DND-41 (cell line): ENCODE measurements at regions not wholly inside any gene's neighbourhood (a gene's known extent, or its start where the extent isn't known, plus 50 kb on each side); places are given as distances from the start of the nearest gene placed in this dataset.

Source experiments
- ATAC-seq: fragments of 200-7000 bp; cut with Tn5 transposase; 3 replicates; pipeline ENCODE4 v1.9.1; 2021; ENCODE audit warnings: low read depth; ENCODE audit not compliant: insufficient read depth
- DNase-seq: peaks from one replicate; pipeline ENCODE4 v3.0.0-alpha.2; 2020
- H2AFZ ChIP-seq: 2 replicates; pipeline ENCODE4 v1.6.0; 2012; ENCODE audit warnings: low read depth, low read length
- H3K27ac ChIP-seq: 2 replicates; pipeline ENCODE4 v1.5.1; 2012; ENCODE audit warnings: low read length, inconsistent platforms
- H3K27me3 ChIP-seq: fragments of 200-600 bp; sonication (generic); 2 replicates; pipeline ENCODE4 v1.6.0; 2012; ENCODE audit warnings: low read length, mild to moderate bottlenecking, inconsistent platforms; ENCODE audit not compliant: insufficient read depth, poor library complexity
- H3K36me3 ChIP-seq: 2 replicates; pipeline ENCODE4 v1.5.1; 2012; ENCODE audit warnings: low read length, inconsistent platforms; ENCODE audit not compliant: insufficient read depth
- H3K4me1 ChIP-seq: 2 replicates; pipeline ENCODE4 v1.5.1; 2012; ENCODE audit warnings: mild to moderate bottlenecking, low read length; ENCODE audit not compliant: insufficient read depth
- H3K4me2 ChIP-seq: 2 replicates; pipeline ENCODE4 v1.6.0; 2012; ENCODE audit warnings: mild to moderate bottlenecking, moderate library complexity, low read length, inconsistent platforms; ENCODE audit not compliant: insufficient read depth
- H3K4me3 ChIP-seq, 2 experiments: fragments of 200-600 bp in 1 of 2; shearing (Covaris generic) in 1 of 2; 2 replicates each; pipeline ENCODE4 v1.5.1; 2012 to 2016; ENCODE audit warnings: inconsistent platforms in 2 of 2, low read length in 2 of 2, mild to moderate bottlenecking in 2 of 2, low read depth in 1 of 2, moderate library complexity in 1 of 2
- H3K79me2 ChIP-seq: 2 replicates; pipeline ENCODE4 v1.6.0; 2012; ENCODE audit warnings: low read length, inconsistent platforms; ENCODE audit not compliant: insufficient read depth
- H3K9ac ChIP-seq: 2 replicates; pipeline ENCODE4 v1.6.0; 2012; ENCODE audit warnings: low read depth, mild to moderate bottlenecking, inconsistent platforms, low read length, moderate library complexity
- H3K9me3 ChIP-seq: 2 replicates; pipeline ENCODE4 v1.5.1; 2012; ENCODE audit warnings: low read length, moderate library complexity, mild to moderate bottlenecking, inconsistent platforms; ENCODE audit not compliant: insufficient read depth, severe bottlenecking
- H4K20me1 ChIP-seq: 2 replicates; pipeline ENCODE4 v1.6.0; 2012; ENCODE audit warnings: low read length; ENCODE audit not compliant: insufficient read depth
- EZH2 ChIP-seq: IDR thresholded peaks from 3 replicates; pipeline ENCODE4 v1.6.1; 2012; ENCODE audit warnings: borderline replicate concordance, low read depth, mild to moderate bottlenecking, moderate library complexity, low read length, inconsistent platforms; ENCODE audit not compliant: severe bottlenecking
- TF ChIP-seq, protein P1 (sequence below): IDR thresholded peaks from 2 replicates; pipeline ENCODE4 v1.5.1; 2012; ENCODE audit warnings: borderline replicate concordance, low read length, moderate library complexity, mild to moderate bottlenecking; ENCODE audit not compliant: poor library complexity, severe bottlenecking; ENCODE audit errors: extremely low read depth

DNA sequence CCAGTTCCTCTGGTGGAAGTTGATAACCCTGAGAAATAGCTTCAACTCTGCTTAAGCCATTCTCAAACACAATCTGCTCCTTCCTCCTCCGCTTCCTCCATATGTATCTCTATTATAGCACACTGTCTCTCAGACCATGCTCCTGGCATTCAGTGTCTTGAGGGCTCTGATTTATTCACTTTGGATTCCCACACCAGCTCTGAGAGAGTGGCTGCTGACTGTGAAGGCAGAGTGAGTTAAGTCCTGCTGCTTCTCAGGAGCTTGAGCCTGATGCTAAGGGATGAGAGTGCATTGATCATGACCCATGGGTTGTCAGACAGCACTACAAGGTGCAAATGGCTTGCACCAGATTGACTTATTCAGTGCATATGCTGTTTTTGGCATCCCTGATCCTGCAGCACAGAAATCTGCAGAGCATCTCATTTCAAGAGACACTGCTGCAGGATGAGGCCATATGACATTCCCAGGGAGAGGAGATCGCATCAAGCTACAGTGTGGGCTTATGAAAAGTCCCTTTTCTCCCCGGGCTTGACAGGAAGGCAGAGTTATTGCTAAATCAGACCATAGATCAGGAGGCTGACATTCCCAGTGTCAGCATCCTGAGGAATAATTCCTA is 500.5 kb upstream of the RAB6C start:
- no peak for ATAC-seq
- Histone ChIP-seq H4K20me1 (no peaks in the 10 kb centered on the region), H3K4me1 (no peaks in the 10 kb centered on the region), H3K27me3 (peaks cover 4% of the 10 kb centered on the region), H3K36me3 (no peaks in the 10 kb centered on the region), H3K27ac (no peak overlapping the region), H3K79me2 (no peaks in the 10 kb centered on the region), H3K4me2 (no peak overlapping the region), H3K9ac (no peak overlapping the region), H3K4me3 (no peak overlapping the region), H3K9me3 (no peaks in the 10 kb centered on the region), H2AFZ (no peak overlapping the region)
- TF ChIP-seq, protein P1, sequence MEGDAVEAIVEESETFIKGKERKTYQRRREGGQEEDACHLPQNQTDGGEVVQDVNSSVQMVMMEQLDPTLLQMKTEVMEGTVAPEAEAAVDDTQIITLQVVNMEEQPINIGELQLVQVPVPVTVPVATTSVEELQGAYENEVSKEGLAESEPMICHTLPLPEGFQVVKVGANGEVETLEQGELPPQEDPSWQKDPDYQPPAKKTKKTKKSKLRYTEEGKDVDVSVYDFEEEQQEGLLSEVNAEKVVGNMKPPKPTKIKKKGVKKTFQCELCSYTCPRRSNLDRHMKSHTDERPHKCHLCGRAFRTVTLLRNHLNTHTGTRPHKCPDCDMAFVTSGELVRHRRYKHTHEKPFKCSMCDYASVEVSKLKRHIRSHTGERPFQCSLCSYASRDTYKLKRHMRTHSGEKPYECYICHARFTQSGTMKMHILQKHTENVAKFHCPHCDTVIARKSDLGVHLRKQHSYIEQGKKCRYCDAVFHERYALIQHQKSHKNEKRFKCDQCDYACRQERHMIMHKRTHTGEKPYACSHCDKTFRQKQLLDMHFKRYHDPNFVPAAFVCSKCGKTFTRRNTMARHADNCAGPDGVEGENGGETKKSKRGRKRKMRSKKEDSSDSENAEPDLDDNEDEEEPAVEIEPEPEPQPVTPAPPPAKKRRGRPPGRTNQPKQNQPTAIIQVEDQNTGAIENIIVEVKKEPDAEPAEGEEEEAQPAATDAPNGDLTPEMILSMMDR, result no peak
- no peak for TF ChIP-seq EZH2
- DNase-seq, result no peak

DNA sequence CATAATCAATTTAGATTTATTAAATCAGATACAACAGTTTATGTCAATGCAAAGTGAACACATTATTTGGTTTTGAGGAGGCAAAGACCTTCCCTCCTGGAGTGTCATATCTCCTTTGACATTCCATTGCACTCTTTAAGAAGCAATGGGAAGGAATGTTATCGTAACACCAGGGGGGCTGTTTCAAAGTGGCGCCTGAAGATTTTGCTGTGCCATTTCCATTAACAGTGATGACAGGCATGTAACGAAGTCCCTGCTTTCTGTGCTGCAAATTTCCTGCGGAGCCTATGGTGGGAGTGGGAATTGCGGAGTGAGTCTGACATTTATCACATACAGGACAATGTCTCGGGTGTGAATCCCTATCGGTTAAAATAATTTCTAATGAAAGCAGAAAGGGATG is 499.6 kb upstream of the RAB6C start:
- no peaks in the 10 kb centered on the region for H3K4me1 ChIP-seq
- H3K9ac ChIP-seq, result no peak overlapping the region
- no peak overlapping the region for H3K27ac ChIP-seq
- no peaks in the 10 kb centered on the region for H3K9me3 ChIP-seq
- no peak overlapping the region for H2AFZ ChIP-seq
- H3K27me3 ChIP-seq, result peaks cover 4% of the 10 kb centered on the region
- H3K4me3 ChIP-seq, result no peak overlapping the region
- H3K36me3 ChIP-seq, result no peaks in the 10 kb centered on the region
- no peak for TF ChIP-seq EZH2
- TF ChIP-seq, protein P1, result no peak
- no peaks in the 10 kb centered on the region for H4K20me1 ChIP-seq
- DNase-seq, result no peak
- H3K4me2 ChIP-seq, result no peak overlapping the region
- no peaks in the 10 kb centered on the region for H3K79me2 ChIP-seq
- no peak for ATAC-seq

DNA sequence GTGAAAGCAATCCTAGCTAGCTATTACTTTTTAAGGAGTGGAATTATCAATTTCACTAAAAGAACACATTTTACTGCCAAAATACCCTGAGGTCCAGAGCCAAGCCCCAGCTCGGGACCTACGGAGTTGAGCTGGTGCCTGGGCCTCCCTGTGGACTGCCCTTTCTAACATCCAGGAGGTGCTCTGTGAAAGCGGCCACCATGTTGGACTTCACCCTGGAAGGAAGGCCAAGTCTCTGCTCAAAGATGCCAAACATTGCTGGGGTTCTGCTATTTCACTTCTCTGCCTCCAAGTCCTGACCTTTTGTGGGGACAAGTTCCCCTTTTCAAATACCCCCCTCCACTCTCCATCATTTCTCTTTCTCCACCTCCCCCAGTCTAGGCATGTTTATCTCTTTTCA is 498.7 kb upstream of the RAB6C start:
- H4K20me1 ChIP-seq, result no peaks in the 10 kb centered on the region
- no peaks in the 10 kb centered on the region for H3K4me1 ChIP-seq
- H3K9ac ChIP-seq, result no peak overlapping the region
- TF ChIP-seq EZH2, result no peak
- TF ChIP-seq, protein P1, result no peak
- DNase-seq (no peak), ATAC-seq (no peak)
- no peak overlapping the region for H3K27ac ChIP-seq
- no peak overlapping the region for H3K4me3 ChIP-seq
- H3K4me2 ChIP-seq, result no peak overlapping the region
- no peaks in the 10 kb centered on the region for H3K36me3 ChIP-seq
- peaks cover 4% of the 10 kb centered on the region for H3K27me3 ChIP-seq
- H3K79me2 ChIP-seq, result no peaks in the 10 kb centered on the region
- no peak overlapping the region for H2AFZ ChIP-seq
- H3K9me3 ChIP-seq, result no peaks in the 10 kb centered on the region
